Sciatic nerve (tissue), 2 donors: ENCODE measurements at regions not wholly inside any gene's neighbourhood (a gene's known extent, or its start where the extent isn't known, plus 50 kb on each side); places are given as distances from the start of the nearest gene placed in this dataset.
"Not testable (repeated sequence)": the region's sequence is repeated elsewhere in the genome, so short reads cannot be mapped to it uniquely, and the experiment has no call there.

Experiments used
- ATAC-seq: fragments of 200-7000 bp; cut with Tn5 transposase; one replicate; pipeline ENCODE4 v1.9.1; 2020; ENCODE audit warnings: mild to moderate bottlenecking, moderate library complexity
- DNase-seq: peaks from one replicate; pipeline ENCODE4 v3.0.0-alpha.2; 2020; ENCODE audit warnings: low spot score
- intact Hi-C: fragments of 100-400 bp; cut with DNase I; formaldehyde crosslinking; loops from one replicate; pipeline ENCODE4 v1.14.2; 2022
- donor health status: DM: no; HTN: no; CAD: no.
- donor health status: DM: no; HTN: no; CAD: no.

- ATAC-seq (no peak), DNase-seq (no peak)
- intact Hi-C loops, result no loop called here
Observed at GRCh38 chr1:73359001-73359400, 839.0 kb downstream of the LRRIQ3 start.

GRCh38 chr1:73356485-73356884, 841.5 kb downstream of the LRRIQ3 start:
- ATAC-seq (no peak), DNase-seq (no peak)
- intact Hi-C loops, result no loop called here

DNA sequence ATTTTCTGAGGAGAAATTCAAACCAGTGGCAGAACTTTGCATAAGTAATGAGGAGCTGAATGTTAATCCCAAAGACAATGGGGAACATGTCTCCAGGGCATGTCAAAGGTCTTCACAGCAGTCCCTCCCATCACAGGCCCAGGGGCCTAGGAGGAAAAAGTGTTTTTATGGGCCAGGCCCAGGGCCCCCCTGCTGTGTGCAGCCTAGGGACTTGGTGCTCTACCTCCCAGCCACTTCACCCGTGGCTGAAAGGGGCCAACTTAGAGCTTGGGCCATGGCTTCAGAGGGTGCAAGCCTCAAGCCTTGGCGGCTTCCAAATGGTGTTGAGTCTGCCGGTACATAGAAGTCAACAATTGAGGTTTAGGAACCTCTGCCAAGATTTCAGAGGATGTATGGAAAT, 854.0 kb downstream of the LRRIQ3 start:
- intact Hi-C loops, result no loop called here
- DNase-seq, result no peak
- no peak for ATAC-seq

GRCh38 chr1:73333847-73334503, 864.0 kb downstream of the LRRIQ3 start:
- ATAC-seq, result no peak
- intact Hi-C loops, result no loop called here

GRCh38 chr1:73331726-73332125, 866.2 kb downstream of the LRRIQ3 start:
- no peak for ATAC-seq
- DNase-seq, result no peak
- intact Hi-C loops, result no loop called here

More at GRCh38 chr1:73333847-73334503, 864.0 kb downstream of the LRRIQ3 start:
- DNase-seq, result no peak

DNA sequence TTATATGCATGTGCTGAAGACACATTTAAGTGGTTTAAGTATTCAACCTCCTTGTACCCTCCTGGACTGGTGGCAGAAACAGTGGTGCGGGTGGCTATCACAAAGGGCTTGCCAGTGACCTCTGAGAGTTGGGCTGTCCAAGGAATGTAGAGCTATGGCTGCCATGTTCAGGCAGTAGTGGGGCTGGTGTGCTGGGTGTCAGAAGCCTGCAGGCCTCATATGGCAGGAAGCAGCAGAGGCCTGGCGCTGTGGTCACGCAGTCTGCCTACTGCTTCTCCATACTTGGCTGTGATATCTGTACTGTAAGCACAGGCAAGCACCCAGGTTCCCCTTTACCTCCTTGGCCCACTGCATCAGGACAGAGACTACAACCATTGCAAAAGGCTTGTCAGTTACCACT, 870.0 kb downstream of the LRRIQ3 start:
- ATAC-seq (no peak), DNase-seq (no peak)
- intact Hi-C loops, result no loop called here

GRCh38 chr1:73327180-73327793, 870.7 kb downstream of the LRRIQ3 start:
- no peak for DNase-seq
- intact Hi-C loops, result no loop called here
- no peak for ATAC-seq

DNA sequence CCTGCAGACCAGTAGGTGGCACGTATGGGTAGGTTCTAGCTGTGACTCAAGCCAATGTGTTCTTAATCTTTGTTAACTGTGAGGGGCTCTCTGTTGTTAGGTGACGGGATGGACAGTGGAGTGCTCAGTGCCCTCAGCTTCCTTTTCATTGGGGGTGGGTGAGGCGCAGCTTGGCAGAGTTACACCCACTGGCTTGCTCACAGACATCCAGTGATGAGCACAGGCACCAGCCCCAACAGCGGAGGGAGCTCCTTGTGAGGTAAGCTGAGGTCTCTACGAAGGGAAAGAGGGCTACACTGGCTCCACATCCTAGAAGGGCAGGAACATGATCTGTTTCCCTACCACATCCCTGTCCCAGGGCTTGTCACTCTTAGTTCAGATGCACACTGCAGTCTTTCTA, 871.3 kb downstream of the LRRIQ3 start:
- intact Hi-C loops, result no loop called here
- DNase-seq, result no peak
- no peak for ATAC-seq

DNA sequence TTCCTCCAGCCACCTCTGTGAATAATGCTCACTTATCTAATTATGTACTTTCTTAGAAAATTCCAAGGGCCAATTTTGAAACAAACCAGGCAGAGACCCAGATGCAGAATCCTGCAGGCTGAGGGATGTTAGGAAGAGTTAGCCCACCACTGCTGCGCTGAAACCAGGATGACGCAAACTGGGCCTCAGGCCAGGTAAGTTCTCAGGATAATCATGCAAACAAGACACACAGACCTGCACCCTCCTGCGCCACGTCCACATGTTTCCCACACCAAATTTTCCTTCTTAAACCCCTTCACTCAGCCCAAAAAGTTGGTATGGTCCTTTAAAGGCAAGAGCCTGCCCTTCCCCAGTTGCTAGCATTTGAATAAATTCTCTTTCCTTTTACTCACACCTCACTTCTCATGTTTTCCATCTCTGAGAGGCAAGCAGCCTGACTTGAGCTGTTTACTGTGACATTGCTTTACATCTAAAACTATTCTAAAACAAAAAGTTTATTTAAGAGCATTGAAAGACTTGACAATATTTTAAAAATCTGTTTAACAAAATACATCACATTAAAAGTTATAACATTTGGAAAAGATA, 887.1 kb downstream of the LRRIQ3 start:
- intact Hi-C loops, result no loop called here
- ATAC-seq, result no peak
- no peak for DNase-seq

GRCh38 chr1:73306899-73307555, 890.9 kb downstream of the LRRIQ3 start:
- DNase-seq, result no peak
- ATAC-seq, result no peak
- intact Hi-C loops, result no loop called here

DNA sequence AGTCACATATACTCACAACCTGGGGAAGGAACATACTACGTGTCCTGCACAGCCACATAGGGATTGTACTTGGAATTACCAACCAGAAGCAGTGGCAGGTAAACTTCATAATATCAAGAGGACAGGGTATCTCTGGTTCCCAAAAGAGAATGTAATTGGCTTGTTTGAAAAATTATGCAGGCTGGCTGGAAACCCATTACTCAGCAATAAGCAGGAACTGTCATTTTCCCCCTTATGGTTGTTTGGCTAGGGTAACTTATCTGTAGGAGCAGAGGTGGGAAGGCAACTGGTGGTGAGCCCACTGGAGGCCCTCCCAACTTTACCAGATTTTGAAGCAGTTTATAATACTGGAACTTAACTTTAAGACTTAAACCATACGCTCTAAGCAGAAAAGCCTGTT, 924.1 kb downstream of the LRRIQ3 start:
- intact Hi-C loops, result no loop called here
- no peak for ATAC-seq
- DNase-seq, result no peak

DNA sequence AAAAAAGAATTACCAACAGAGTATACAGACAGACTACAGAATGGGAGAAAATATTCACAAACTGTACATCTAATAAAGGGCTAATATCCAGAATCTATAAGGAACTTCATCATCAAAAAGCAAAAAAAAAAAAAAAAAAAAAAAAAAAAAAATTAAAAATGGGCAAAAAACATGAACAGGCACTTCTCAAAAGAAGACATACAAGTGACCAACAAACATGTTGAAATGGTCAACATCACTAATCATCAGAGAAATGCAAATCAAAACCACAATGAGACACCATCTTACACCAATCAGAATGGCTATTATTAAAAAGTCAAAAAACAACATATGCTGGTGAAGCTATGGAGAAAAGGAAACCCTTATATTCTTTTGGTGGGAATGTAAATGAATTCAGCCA, 952.8 kb downstream of the LRRIQ3 start:
- DNase-seq, intact Hi-C loops, ATAC-seq: not testable (repeated sequence)

DNA sequence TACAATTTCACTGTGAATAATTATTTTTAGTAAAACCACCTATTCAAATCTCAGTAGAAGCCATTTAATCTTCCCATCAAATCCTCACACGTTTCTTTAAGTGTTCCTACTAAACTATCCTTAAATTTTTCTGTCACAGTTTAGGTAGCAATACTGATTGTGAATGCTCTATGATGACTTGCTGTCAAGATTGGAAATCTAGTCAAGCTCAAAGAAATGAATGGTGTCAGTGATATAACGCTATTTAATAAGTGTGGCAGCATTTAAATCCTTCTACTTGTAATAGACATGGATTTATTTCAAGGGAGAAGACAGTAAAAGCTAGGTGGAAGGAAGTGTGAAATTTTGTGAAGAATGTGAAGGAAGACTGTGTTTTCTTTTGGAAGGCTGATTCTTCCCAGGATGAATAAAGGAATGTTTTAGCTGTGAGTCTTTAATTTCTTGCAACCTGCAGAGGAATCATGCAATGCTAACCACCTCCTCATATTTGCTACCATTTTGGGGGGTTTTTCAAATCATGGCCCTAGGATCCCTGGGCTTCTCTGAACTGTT, 936.7 kb upstream of the NEGR1 start:
- DNase-seq, result no peak
- ATAC-seq, result no peak
- intact Hi-C loops, result no loop called here

GRCh38 chr1:73205294-73205973, 923.1 kb upstream of the NEGR1 start:
- ATAC-seq (no peak), DNase-seq (no peak)
- intact Hi-C loops, result no loop called here

DNA sequence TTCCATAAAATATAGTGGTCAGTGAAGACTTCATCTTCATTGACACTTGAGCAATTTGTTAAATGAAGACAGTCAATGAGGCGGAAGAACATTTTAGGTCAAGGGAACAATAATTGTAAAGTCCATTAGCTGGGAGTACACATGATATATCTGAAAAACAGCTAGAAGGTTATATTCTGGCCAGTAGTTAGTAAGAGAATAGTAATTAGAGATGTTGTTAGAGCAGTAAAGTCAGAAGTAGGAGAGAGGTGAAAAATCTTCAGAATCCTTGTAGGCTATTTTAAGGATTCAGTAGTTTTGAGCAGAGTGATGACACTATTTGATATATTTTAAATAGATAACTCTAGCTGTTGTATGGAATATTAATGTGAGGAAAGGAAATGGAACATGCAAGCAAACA, 915.6 kb upstream of the NEGR1 start:
- intact Hi-C loops, result no loop called here
- ATAC-seq (no peak), DNase-seq (no peak)

DNA sequence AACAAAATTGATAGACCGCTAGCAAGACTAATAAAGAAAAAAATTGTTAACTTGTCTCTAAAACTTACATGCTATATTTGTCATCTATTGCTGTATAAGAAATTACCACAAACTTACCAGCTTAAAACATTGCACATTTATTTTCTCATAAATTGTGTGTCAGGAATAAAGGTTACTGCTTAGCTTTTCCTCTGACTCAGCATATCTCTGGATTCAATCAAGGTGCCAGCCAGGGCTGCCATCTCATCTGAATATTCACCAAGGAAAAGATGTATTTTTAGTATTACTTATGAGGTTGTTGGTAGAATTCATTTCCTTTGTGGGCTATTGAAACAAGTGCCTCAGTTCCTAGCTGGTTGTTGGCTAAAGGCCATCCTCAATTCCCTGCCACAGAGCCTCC, 912.6 kb upstream of the NEGR1 start:
- no peak for ATAC-seq
- no peak for DNase-seq
- intact Hi-C loops, result no loop called here

DNA sequence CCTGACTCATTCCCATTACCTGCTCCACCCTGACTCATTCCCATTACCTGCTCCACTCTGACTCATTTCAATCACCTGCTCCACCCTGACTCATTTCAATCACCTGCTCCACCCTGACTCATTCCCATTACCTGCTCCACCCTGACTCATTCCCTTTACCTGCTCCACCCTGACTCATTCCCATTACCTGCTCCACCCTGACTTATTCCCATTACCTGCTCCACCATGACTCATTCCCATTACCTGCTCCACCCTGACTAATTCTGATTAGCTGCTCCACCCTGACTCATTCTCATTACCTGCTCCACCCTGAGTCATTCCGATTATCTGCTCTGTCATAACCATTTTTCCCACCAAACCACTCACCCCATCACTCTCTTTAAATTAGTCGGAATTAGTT, 901.2 kb upstream of the NEGR1 start:
- DNase-seq, ATAC-seq, intact Hi-C loops: not testable (repeated sequence)

GRCh38 chr1:73181190-73181540, 898.8 kb upstream of the NEGR1 start:
- no peak for DNase-seq
- no peak for ATAC-seq
- intact Hi-C loops, result no loop called here

DNA sequence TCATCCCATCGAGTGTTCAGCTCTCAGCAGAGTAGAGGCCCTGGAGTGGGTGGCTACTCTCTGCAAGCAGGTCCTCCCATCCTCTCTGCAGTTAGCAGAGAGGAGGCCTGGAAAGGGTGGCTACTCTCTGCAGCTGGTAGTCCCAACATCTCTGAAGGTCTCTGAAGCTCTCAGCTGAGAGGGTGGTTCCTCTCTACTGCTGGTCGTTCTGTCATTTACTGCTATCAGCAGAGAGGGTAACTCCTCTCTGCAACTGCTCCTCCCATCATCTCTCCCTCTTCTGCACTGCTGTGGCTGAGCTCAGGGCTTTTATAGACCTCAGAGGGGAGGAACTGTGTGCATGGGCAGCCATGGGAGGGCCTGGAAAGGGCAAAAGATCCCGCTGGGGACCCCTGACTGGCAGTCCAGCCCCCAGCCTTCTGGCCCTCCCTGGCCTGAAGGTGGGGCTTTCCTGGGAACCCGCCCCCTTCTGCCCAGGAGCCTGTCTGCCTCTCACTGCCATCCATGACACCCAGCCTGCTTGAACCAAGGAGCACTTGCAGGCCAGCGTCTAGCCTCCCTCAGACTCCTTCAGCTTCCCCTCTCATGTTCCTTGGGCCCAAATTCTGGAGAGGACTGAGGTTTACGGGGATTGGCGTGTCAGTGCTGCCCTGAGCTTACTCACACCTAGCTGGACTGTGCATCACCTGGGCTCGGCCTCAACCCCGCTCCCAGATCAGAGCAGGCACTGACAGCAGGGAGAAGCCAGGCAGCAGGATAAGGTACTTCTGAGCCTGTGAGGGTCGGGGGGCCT, 898.3 kb upstream of the NEGR1 start:
- intact Hi-C loops, result no loop called here
- no peak for ATAC-seq
- no peak for DNase-seq
